GM12878 (cell line): ENCODE measurements at regions not wholly inside any gene's neighbourhood (a gene's known extent, or its start where the extent isn't known, plus 50 kb on each side); places are given as distances from the start of the nearest gene placed in this dataset.

Experiments used
- ATAC-seq: fragments of 200-7000 bp; cut with Tn5 transposase; 3 replicates; pipeline ENCODE4 v1.9.1; 2020; ENCODE audit warnings: mild to moderate bottlenecking, moderate library complexity
- BruUV-seq: library from RNA; stranded (reverse); fragments of 400-500 nt; replicated peaks from 2 replicates; lab custom pipeline; 2021; lab: Mats Ljungman, UMichigan
- CTCF ChIA-PET: fragments of 300-600 bp; sonication (Branson Sonifier 250); formaldehyde crosslinking; extraction: SDS; loops from one replicate; lab custom pipeline; 2021; ENCODE audit warnings: inconsistent platforms; lab: Yijun Ruan, JAX
- POLR2A ChIA-PET: fragments of 350-600 bp; formaldehyde crosslinking; extraction: SDS; loops from one replicate; lab custom pipeline; 2021; ENCODE audit warnings: inconsistent platforms; lab: Charles Lee
- RAD21 ChIA-PET: fragments of 300-600 bp; sonication (Branson Sonifier 250); formaldehyde crosslinking; loops from one replicate; lab custom pipeline; 2023; ENCODE audit warnings: antibody characterized with exemption; ENCODE audit not compliant: unreplicated experiment; lab: Charles Lee
- SMC1A ChIA-PET: fragments of 300-600 bp; sonication (Branson Sonifier 250); formaldehyde crosslinking; loops from one replicate; lab custom pipeline; 2023; ENCODE audit not compliant: unreplicated experiment, uncharacterized antibody; lab: Charles Lee
- DNase-seq: peaks from one replicate; pipeline ENCODE4 v3.0.0-alpha.2; 2011; ENCODE audit warnings: low read depth, low spot score
- FAIRE-seq: peaks from 3 replicates; lab custom pipeline; 2011; peaks lifted over from hg19 to GRCh38; lab: Jason Lieb, UNC
- H2AFZ ChIP-seq: 2 replicates; pipeline ENCODE4 v1.6.0; 2011; ENCODE audit warnings: low read depth, low read length, control low read depth; ENCODE audit not compliant: control insufficient read depth
- H3K27ac ChIP-seq: 2 replicates; pipeline ENCODE4 v1.5.1; 2011; ENCODE audit warnings: control low read depth; ENCODE audit not compliant: control insufficient read depth, insufficient read depth
- H3K27me3 ChIP-seq, 2 experiments: replicated peaks in 1 of 2; 2 replicates each; pipeline versions ENCODE4 v1.6.0 to v1.6.1; 2011; ENCODE audit warnings: low read length in 1 of 2; ENCODE audit not compliant: control insufficient read depth in 2 of 2, insufficient read depth in 2 of 2
- H3K36me3 ChIP-seq, 2 experiments: 2 replicates each; pipeline ENCODE4 v1.5.1; 2011; ENCODE audit warnings: low read length in 1 of 2; ENCODE audit not compliant: control insufficient read depth in 2 of 2, insufficient read depth in 2 of 2
- H3K4me1 ChIP-seq: 2 replicates; pipeline ENCODE4 v1.6.1; 2011; ENCODE audit warnings: mild to moderate bottlenecking, low read length, moderate library complexity, mixed read lengths; ENCODE audit not compliant: control insufficient read depth, insufficient read depth
- H3K4me2 ChIP-seq: 2 replicates; pipeline ENCODE4 v1.6.0; 2011; ENCODE audit warnings: control low read depth; ENCODE audit not compliant: control insufficient read depth, insufficient read depth
- H3K4me3 ChIP-seq: fragments of 200-600 bp; sonication (generic); 2 replicates; pipeline ENCODE4 v1.5.1; 2016
- H3K79me2 ChIP-seq: 2 replicates; pipeline ENCODE4 v1.6.0; 2011; ENCODE audit warnings: low read length; ENCODE audit not compliant: control insufficient read depth, insufficient read depth
- H3K9ac ChIP-seq: 2 replicates; pipeline ENCODE4 v1.8.0; 2011; ENCODE audit warnings: low read length, control low read depth, mixed read lengths; ENCODE audit not compliant: control insufficient read depth, insufficient read depth
- H3K9me3 ChIP-seq: replicated peaks from 3 replicates; pipeline ENCODE4 v1.5.1; 2011; ENCODE audit warnings: mild to moderate bottlenecking, low read length; ENCODE audit not compliant: control insufficient read depth, insufficient read depth
- H4K20me1 ChIP-seq: 2 replicates; pipeline ENCODE4 v1.6.0; 2011; ENCODE audit not compliant: control insufficient read depth, insufficient read depth
- CEBPB ChIP-seq, 2 experiments: fragments of 150-350 bp in 1 of 2; IDR thresholded peaks; 2 replicates each; pipeline ENCODE4 v1.6.1; 2012 to 2014; ENCODE audit warnings: low read depth in 2 of 2, low read length in 2 of 2, borderline replicate concordance in 1 of 2, inconsistent platforms in 1 of 2
- FOS ChIP-seq: IDR thresholded peaks from 3 replicates; pipeline ENCODE4 v1.6.1; 2011; ENCODE audit warnings: borderline replicate concordance; ENCODE audit not compliant: insufficient read length; ENCODE audit errors: extremely low read depth
- IKZF2 ChIP-seq, 2 experiments: fragments of 450-650 bp; IDR thresholded peaks; 2 replicates each; pipeline ENCODE4 v1.6.1; 2017; ENCODE audit warnings: mild to moderate bottlenecking in 2 of 2, moderate library complexity in 2 of 2
- IRF4 ChIP-seq: IDR thresholded peaks from 2 replicates; pipeline ENCODE4 v1.6.1; 2011; ENCODE audit warnings: low read depth, low read length
- JUNB ChIP-seq: IDR thresholded peaks from 2 replicates; pipeline ENCODE4 v1.6.1; 2016; ENCODE audit warnings: antibody characterized with exemption, mild to moderate bottlenecking
- NR2C2 ChIP-seq: IDR thresholded peaks from 2 replicates; pipeline ENCODE4 v1.6.1; 2011; ENCODE audit warnings: borderline replicate concordance, low read depth; ENCODE audit not compliant: control insufficient read depth, insufficient read length
- PAX5 ChIP-seq: IDR thresholded peaks from 2 replicates; pipeline ENCODE4 v1.6.1; 2011; ENCODE audit warnings: low read depth, low read length, borderline replicate concordance
- PML ChIP-seq: IDR thresholded peaks from 2 replicates; pipeline ENCODE4 v1.6.1; 2012; ENCODE audit warnings: low read length, inconsistent platforms
- RBBP5 ChIP-seq: fragments of 200-600 bp; sonication (generic); conservative IDR thresholded peaks from 2 replicates; pipeline ENCODE4 v1.6.1; 2016
- SMC3 ChIP-seq: IDR thresholded peaks from 2 replicates; pipeline ENCODE4 v1.6.1; 2011; ENCODE audit warnings: low read length, improper control_type of control experiment, borderline replicate concordance
- ZBED1 ChIP-seq: IDR thresholded peaks from 2 replicates; pipeline ENCODE4 v1.6.1; 2016; ENCODE audit warnings: borderline replicate concordance
- WGBS: methylation state at CpG from one replicate; pipeline ENCODE4 v1.1.6; 2016; ENCODE audit warnings: low lambda C conversion rate; ENCODE audit not compliant: insufficient replicate concordance, insufficient coverage; ENCODE audit errors: missing lambda C conversion rate; 5-methylcytosine and 5-hydroxymethylcytosine counted together
- in situ Hi-C: fragments of 300-500 bp; cut with MboI; formaldehyde crosslinking; loops from 9 replicates; pipeline ENCODE4 v1.14.3; 2018; ENCODE audit warnings: mixed read lengths
- intact Hi-C: fragments of 100-400 bp; cut with micrococcal nuclease; formaldehyde crosslinking; loops from one replicate; pipeline ENCODE4 v1.14.2; 2022; ENCODE audit not compliant: unreplicated experiment
- TF ChIP-seq, protein P1 (sequence below): fragments of 450-650 bp; IDR thresholded peaks from 2 replicates; pipeline ENCODE4 v1.6.1; 2016; ENCODE audit warnings: mild to moderate bottlenecking
- TF ChIP-seq, protein P2 (sequence below): IDR thresholded peaks from 2 replicates; pipeline ENCODE4 v1.6.1; 2012; ENCODE audit warnings: low read depth, low read length, improper control_type of control experiment
- TF ChIP-seq, protein P3 (sequence below): fragments of 450-650 bp; IDR thresholded peaks from 2 replicates; pipeline ENCODE4 v1.6.1; 2017; ENCODE audit warnings: mild to moderate bottlenecking, moderate library complexity
- TF ChIP-seq, protein P4 (sequence below): fragments of 450-650 bp; IDR thresholded peaks from 2 replicates; pipeline ENCODE4 v1.6.1; 2016; ENCODE audit warnings: mild to moderate bottlenecking, moderate library complexity, borderline replicate concordance

DNA sequence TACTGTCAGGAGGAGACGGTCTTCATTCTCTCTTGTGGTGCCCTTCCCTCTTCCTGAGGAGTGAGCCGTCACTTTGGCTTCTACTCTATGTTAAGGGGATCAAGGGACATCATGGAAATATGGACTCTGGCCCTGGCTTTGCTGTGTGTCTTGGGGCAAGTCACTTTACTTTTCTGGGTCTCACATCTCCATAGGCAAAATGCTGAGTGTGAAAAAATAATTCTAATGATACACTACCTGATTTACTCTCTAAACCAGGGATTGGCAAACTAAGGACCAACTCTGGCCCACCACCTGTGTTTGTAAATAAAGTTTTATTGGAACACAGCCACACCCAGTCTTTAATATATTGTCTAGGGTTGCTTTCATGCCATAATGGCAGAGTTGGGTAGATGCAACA lies 548.7 kb upstream of the CDH5 start:
- FAIRE-seq (no peak), DNase-seq (no peak), ATAC-seq (no peak)
- Histone ChIP-seq H3K4me2 (no peak overlapping the region), H3K4me1 (no peaks in the 10 kb centered on the region), H3K79me2 (no peaks in the 10 kb centered on the region), H3K27ac (no peak overlapping the region), H4K20me1 (no peaks in the 10 kb centered on the region), H2AFZ (no peak overlapping the region), H3K9ac (no peak overlapping the region), H3K36me3 (no peaks in the 10 kb centered on the region), H3K27me3 (no peaks in the 10 kb centered on the region; a peak in 1 of 4 replicates), H3K4me3 (no peak overlapping the region), H3K9me3 (no peaks in the 10 kb centered on the region)
- WGBS, result 23% methylated on average over 2 of the region's 2 CpGs
- no peak for TF ChIP-seq IRF4
- TF ChIP-seq NR2C2, result no peak
- no peak for TF ChIP-seq PML
- no peak for TF ChIP-seq JUNB
- TF ChIP-seq, protein P1, sequence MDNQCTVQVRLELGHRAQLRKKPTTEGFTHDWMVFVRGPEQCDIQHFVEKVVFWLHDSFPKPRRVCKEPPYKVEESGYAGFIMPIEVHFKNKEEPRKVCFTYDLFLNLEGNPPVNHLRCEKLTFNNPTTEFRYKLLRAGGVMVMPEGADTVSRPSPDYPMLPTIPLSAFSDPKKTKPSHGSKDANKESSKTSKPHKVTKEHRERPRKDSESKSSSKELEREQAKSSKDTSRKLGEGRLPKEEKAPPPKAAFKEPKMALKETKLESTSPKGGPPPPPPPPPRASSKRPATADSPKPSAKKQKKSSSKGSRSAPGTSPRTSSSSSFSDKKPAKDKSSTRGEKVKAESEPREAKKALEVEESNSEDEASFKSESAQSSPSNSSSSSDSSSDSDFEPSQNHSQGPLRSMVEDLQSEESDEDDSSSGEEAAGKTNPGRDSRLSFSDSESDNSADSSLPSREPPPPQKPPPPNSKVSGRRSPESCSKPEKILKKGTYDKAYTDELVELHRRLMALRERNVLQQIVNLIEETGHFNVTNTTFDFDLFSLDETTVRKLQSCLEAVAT, result no peak
- TF ChIP-seq, protein P2, sequence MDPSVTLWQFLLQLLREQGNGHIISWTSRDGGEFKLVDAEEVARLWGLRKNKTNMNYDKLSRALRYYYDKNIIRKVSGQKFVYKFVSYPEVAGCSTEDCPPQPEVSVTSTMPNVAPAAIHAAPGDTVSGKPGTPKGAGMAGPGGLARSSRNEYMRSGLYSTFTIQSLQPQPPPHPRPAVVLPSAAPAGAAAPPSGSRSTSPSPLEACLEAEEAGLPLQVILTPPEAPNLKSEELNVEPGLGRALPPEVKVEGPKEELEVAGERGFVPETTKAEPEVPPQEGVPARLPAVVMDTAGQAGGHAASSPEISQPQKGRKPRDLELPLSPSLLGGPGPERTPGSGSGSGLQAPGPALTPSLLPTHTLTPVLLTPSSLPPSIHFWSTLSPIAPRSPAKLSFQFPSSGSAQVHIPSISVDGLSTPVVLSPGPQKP, result no peak
- TF ChIP-seq ZBED1, result no peak
- TF ChIP-seq SMC3, result no peak
- no peak for TF ChIP-seq FOS
- no peak for TF ChIP-seq CEBPB (IDR thresholded peaks at IDR 0.05; ENCODE audit: borderline replicate concordance in 1 of 2, low read depth in 2 of 2, low read length in 2 of 2)
- TF ChIP-seq PAX5, result no peak
- no peak for TF ChIP-seq IKZF2 (IDR thresholded peaks at IDR 0.05)
- TF ChIP-seq RBBP5, result no peak
- TF ChIP-seq, protein P3, sequence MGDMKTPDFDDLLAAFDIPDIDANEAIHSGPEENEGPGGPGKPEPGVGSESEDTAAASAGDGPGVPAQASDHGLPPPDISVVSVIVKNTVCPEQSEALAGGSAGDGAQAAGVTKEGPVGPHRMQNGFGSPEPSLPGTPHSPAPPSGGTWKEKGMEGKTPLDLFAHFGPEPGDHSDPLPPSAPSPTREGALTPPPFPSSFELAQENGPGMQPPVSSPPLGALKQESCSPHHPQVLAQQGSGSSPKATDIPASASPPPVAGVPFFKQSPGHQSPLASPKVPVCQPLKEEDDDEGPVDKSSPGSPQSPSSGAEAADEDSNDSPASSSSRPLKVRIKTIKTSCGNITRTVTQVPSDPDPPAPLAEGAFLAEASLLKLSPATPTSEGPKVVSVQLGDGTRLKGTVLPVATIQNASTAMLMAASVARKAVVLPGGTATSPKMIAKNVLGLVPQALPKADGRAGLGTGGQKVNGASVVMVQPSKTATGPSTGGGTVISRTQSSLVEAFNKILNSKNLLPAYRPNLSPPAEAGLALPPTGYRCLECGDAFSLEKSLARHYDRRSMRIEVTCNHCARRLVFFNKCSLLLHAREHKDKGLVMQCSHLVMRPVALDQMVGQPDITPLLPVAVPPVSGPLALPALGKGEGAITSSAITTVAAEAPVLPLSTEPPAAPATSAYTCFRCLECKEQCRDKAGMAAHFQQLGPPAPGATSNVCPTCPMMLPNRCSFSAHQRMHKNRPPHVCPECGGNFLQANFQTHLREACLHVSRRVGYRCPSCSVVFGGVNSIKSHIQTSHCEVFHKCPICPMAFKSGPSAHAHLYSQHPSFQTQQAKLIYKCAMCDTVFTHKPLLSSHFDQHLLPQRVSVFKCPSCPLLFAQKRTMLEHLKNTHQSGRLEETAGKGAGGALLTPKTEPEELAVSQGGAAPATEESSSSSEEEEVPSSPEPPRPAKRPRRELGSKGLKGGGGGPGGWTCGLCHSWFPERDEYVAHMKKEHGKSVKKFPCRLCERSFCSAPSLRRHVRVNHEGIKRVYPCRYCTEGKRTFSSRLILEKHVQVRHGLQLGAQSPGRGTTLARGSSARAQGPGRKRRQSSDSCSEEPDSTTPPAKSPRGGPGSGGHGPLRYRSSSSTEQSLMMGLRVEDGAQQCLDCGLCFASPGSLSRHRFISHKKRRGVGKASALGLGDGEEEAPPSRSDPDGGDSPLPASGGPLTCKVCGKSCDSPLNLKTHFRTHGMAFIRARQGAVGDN, result no peak
- TF ChIP-seq, protein P4, sequence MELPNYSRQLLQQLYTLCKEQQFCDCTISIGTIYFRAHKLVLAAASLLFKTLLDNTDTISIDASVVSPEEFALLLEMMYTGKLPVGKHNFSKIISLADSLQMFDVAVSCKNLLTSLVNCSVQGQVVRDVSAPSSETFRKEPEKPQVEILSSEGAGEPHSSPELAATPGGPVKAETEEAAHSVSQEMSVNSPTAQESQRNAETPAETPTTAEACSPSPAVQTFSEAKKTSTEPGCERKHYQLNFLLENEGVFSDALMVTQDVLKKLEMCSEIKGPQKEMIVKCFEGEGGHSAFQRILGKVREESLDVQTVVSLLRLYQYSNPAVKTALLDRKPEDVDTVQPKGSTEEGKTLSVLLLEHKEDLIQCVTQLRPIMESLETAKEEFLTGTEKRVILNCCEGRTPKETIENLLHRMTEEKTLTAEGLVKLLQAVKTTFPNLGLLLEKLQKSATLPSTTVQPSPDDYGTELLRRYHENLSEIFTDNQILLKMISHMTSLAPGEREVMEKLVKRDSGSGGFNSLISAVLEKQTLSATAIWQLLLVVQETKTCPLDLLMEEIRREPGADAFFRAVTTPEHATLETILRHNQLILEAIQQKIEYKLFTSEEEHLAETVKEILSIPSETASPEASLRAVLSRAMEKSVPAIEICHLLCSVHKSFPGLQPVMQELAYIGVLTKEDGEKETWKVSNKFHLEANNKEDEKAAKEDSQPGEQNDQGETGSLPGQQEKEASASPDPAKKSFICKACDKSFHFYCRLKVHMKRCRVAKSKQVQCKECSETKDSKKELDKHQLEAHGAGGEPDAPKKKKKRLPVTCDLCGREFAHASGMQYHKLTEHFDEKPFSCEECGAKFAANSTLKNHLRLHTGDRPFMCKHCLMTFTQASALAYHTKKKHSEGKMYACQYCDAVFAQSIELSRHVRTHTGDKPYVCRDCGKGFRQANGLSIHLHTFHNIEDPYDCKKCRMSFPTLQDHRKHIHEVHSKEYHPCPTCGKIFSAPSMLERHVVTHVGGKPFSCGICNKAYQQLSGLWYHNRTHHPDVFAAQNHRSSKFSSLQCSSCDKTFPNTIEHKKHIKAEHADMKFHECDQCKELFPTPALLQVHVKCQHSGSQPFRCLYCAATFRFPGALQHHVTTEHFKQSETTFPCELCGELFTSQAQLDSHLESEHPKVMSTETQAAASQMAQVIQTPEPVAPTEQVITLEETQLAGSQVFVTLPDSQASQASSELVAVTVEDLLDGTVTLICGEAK, result no peak
- CTCF ChIA-PET, result no interaction called here
- BruUV-seq, result no TSS peak
- in situ Hi-C loops (no loop called here), intact Hi-C loops (no loop called here)
- POLR2A ChIA-PET, result no interaction called here
- SMC1A ChIA-PET, result interaction anchor here (0.6 kb wide), 1 partner anchor 32 kb away, joined by 3 read pairs; no protein-coding TSS in a partner anchor
- RAD21 ChIA-PET, result no interaction called here
